BE2C (cell line): ENCODE measurements at regions not wholly inside any gene's neighbourhood (a gene's known extent, or its start where the extent isn't known, plus 50 kb on each side); places are given as distances from the start of the nearest gene placed in this dataset.

ENCODE experiments used
- DNase-seq: peaks from one replicate; pipeline ENCODE4 v3.0.0-alpha.2; 2020
- H3K27me3 ChIP-seq: fragments of 250-450 bp; sonication (Bioruptor Pico); 2 replicates; pipeline ENCODE4 v1.5.1; 2020; ENCODE audit warnings: mild to moderate bottlenecking
- H3K36me3 ChIP-seq: fragments of 250-450 bp; sonication (Bioruptor Pico); 2 replicates; pipeline ENCODE4 v1.5.1; 2020; ENCODE audit warnings: mild to moderate bottlenecking
- H3K4me1 ChIP-seq: fragments of 250-450 bp; sonication (Bioruptor Pico); 2 replicates; pipeline ENCODE4 v1.5.1; 2020
- H3K4me3 ChIP-seq: 2 replicates; pipeline ENCODE4 v1.5.1; 2011; ENCODE audit warnings: low read depth, low read length
- H3K9me3 ChIP-seq: fragments of 250-450 bp; sonication (Bioruptor Pico); 2 replicates; pipeline ENCODE4 v1.5.1; 2020
- TF ChIP-seq, protein P1 (sequence below): IDR thresholded peaks from 2 replicates; pipeline ENCODE4 v1.5.1; 2012; ENCODE audit warnings: mild to moderate bottlenecking, low read depth, low read length

DNA sequence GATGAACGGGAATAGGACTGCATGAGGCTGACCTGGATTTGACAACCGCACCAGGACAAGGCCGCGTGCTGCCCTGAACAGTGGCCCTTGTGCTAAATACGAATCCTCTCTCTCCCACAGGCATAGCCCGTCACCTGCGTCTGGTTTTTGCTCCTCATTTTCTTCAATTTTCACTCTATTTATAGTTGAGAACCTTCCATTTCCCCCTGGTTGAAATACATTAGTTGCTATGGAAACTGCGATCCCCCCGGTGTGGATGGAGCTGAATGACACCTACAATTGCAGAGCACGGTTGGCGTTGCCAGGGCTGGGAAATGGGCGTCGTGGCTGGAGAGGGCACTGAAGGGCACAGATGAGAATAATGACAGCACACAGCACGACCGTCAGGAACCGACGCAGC lies 158.6 kb upstream of the PITRM1 start:
- no peaks in the 10 kb centered on the region for H3K27me3 ChIP-seq
- TF ChIP-seq, protein P1, sequence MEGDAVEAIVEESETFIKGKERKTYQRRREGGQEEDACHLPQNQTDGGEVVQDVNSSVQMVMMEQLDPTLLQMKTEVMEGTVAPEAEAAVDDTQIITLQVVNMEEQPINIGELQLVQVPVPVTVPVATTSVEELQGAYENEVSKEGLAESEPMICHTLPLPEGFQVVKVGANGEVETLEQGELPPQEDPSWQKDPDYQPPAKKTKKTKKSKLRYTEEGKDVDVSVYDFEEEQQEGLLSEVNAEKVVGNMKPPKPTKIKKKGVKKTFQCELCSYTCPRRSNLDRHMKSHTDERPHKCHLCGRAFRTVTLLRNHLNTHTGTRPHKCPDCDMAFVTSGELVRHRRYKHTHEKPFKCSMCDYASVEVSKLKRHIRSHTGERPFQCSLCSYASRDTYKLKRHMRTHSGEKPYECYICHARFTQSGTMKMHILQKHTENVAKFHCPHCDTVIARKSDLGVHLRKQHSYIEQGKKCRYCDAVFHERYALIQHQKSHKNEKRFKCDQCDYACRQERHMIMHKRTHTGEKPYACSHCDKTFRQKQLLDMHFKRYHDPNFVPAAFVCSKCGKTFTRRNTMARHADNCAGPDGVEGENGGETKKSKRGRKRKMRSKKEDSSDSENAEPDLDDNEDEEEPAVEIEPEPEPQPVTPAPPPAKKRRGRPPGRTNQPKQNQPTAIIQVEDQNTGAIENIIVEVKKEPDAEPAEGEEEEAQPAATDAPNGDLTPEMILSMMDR, result no peak
- H3K4me3 ChIP-seq, result no peak overlapping the region
- no peaks in the 10 kb centered on the region for H3K9me3 ChIP-seq
- H3K4me1 ChIP-seq, result no peaks in the 10 kb centered on the region
- no peaks in the 10 kb centered on the region for H3K36me3 ChIP-seq
- no peak for DNase-seq

DNA sequence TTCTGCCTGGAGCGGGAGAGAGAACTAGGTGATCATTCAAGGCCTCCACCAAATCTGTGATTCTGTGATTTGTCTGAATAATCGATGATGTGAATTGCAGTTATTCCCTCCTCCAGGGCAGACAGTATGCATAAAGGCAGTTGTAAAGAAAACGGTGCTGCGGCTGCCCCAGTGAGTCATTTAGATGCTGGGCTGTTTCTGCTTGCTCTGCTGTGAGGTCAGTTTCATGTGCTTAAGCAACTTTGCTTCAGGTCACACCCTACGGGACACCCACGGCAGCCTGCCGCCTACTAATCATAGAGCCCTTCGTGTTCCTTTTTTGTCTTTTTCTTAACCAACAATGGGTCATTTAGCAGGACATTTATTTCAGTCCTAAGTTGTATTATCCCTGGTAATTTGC lies 158.1 kb upstream of the PITRM1 start:
- TF ChIP-seq, protein P1, result no peak
- no peaks in the 10 kb centered on the region for H3K27me3 ChIP-seq
- no peak for DNase-seq
- H3K9me3 ChIP-seq, result no peaks in the 10 kb centered on the region
- H3K4me3 ChIP-seq, result no peak overlapping the region
- H3K4me1 ChIP-seq, result no peaks in the 10 kb centered on the region
- no peaks in the 10 kb centered on the region for H3K36me3 ChIP-seq

DNA sequence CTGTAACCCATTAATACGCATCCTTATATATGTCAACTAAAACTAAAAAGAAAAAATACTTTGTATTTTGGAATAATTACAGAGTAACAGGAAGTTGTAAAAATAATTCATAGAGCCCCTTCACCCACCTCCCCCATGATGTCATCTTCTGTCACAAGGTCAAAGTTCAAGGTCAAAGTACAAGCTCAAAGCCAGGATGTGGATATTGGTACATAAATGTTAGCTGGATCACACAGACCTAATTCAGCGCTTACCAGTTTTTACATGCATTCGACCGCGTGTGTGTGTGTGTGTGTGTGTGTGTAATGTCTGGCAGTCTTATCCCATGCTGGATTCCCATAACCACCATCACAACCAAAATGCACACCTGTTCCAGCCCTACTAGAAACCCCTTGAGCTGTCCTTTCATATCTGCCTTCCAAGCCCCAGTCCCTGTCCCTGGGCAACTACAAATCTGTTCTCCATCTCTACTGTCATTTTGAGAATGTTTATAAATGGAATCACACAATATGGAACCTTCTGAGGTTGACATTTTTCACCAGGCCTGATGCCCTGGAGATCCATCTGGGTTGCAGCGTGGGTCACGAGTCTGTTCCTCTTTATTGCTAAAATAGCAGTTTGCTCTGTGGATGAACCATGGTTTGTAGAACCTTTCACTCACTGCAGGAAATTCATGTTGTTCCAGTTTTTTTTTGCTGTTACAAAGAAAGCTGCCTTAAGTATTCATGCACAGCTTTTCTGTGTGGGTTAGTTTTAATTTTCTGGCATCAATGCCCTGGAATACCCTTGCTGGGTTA lies 153.6 kb upstream of the PITRM1 start:
- Histone ChIP-seq H3K36me3 (no peaks in the 10 kb centered on the region), H3K27me3 (no peaks in the 10 kb centered on the region), H3K9me3 (no peaks in the 10 kb centered on the region), H3K4me1 (no peaks in the 10 kb centered on the region), H3K4me3 (no peak overlapping the region)
- TF ChIP-seq, protein P1, result no peak
- no peak for DNase-seq

DNA sequence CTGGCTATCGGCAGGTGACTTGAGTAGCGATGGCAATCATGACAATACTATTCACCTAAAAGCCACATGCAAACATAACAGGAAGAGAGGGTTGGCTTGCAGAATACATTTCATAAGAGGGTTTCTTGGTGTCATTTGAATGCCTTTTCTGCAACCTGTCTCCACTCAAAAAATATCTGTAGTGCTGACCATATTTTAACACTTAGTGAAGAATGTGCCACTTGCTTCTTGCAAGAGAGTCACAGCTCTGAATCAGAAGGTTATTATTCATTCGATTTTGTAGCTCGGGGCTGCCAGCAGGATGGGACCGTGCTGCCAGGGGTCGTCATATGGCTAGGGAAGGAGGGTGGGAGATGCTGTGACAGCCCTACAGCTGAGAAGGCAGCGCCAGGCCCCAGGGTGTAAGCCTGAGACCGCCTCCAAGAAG lies 152.0 kb upstream of the PITRM1 start:
- TF ChIP-seq, protein P1, result no peak
- no peak overlapping the region for H3K4me3 ChIP-seq
- no peaks in the 10 kb centered on the region for H3K9me3 ChIP-seq
- H3K27me3 ChIP-seq, result no peaks in the 10 kb centered on the region
- H3K4me1 ChIP-seq, result no peaks in the 10 kb centered on the region
- DNase-seq, result no peak
- no peaks in the 10 kb centered on the region for H3K36me3 ChIP-seq

DNA sequence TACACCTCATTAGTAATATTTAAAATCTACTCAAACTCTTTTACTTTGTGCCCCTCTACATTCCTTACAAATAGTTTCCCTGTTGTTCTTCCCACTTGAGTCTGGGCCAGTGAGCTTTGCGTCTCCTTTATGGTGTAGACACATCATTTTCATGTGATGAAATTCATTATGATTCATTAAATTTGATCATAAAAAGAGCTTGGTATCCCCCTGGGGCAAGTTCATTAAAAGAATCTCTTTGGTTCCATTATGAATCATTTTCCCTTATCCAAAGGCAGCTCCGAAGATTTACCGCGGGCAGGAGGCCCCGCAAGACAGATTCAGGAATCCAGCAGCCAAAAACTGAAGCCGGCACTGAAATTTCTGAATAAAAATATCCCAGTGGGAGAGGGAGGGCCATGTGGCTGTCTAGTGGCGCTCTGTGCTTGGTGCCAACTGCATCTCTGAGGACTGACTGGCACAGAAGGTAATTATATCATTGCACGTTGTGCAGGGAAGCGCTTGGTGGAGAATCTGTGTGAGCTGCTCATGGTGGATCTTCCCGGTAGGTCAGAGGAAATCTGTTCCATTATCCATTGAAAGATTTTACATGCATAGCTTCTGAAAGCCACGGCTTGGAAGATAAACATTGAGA lies 151.4 kb upstream of the PITRM1 start:
- Histone ChIP-seq H3K4me3 (no peak overlapping the region), H3K9me3 (no peaks in the 10 kb centered on the region), H3K27me3 (no peaks in the 10 kb centered on the region), H3K36me3 (no peaks in the 10 kb centered on the region), H3K4me1 (no peaks in the 10 kb centered on the region)
- DNase-seq, result no peak
- TF ChIP-seq, protein P1, result no peak

DNA sequence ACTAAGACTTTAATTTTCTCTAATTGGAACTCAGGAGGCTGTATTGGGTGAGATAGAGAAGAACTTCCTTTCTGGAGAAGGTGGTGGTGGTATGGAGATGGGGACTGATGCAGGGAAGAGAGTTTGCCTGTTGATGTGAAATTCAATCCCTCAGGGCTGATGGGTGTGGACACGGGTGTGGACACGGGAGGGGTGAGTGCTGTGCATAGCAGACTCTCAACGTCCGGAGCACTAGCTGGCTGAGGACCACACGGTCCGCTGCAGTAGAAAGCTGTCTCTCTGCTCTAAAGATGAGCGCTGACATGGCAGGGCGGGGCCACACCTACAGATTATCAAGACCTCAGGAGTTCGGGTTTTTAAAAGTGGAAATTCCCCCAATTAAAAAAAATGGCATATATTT lies 148.5 kb upstream of the PITRM1 start:
- TF ChIP-seq, protein P1, result no peak
- Histone ChIP-seq H3K4me3 (no peak overlapping the region), H3K27me3 (no peaks in the 10 kb centered on the region), H3K9me3 (no peaks in the 10 kb centered on the region), H3K4me1 (no peaks in the 10 kb centered on the region), H3K36me3 (no peaks in the 10 kb centered on the region)
- DNase-seq, result no peak
